ENCODE measurements at regions not wholly inside any gene's neighbourhood (a gene's known extent, or its start where the extent isn't known, plus 50 kb on each side); places are given as distances from the start of the nearest gene placed in this dataset.

DNA sequence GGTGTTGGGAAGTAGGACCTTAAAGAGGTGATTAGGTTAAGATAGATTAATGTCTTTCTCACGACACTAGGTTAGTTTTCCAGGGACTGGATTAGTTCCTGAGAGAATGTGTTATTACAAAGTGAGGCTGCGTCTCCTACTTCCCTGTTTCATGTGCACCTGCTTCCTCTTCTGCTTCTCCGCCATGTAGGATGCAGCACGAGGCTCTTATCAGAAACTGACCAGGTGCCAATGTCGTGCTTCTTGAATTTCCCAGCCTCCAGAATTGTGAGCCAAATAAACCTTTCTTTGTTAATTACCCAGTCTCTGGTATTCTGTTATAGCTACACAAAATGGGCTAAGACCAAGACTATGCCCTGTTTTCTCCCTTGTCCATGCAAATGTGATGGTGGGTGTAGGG is 152.2 kb upstream of the LMO4 start:
- TF ChIP-seq NRF1 (IDR thresholded peaks at IDR 0.05; ENCODE audit: low read depth, low read length) (no peak), CHD1 (IDR thresholded peaks at IDR 0.05; ENCODE audit: low read depth, low read length) (no peak), RAD21 (IDR thresholded peaks at IDR 0.05 in 1 of 2, conservative IDR thresholded peaks at IDR 0.05 in 1 of 2; ENCODE audit: low read depth in 2 of 2, low read length in 2 of 2) (no peak), CBX5 (IDR thresholded peaks at IDR 0.05; ENCODE audit: low read depth, low read length) (no peak), CREB1 (IDR thresholded peaks at IDR 0.05) (no peak), KDM1A (IDR thresholded peaks at IDR 0.05; ENCODE audit: borderline replicate concordance, low read length) (no peak), ZNF274 (IDR thresholded peaks at IDR 0.05; ENCODE audit: borderline replicate concordance, extremely low read depth, low read length) (no peak), RXRA (IDR thresholded peaks at IDR 0.05; ENCODE audit: insufficient read depth, low read depth, low read length) (no peak), RBBP5 (IDR thresholded peaks at IDR 0.05; ENCODE audit: borderline replicate concordance, low read depth, low read length) (no peak)
- TF ChIP-seq, protein P1, sequence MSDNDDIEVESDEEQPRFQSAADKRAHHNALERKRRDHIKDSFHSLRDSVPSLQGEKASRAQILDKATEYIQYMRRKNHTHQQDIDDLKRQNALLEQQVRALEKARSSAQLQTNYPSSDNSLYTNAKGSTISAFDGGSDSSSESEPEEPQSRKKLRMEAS (IDR thresholded peaks at IDR 0.05) = no peak
- TF ChIP-seq, protein P2, sequence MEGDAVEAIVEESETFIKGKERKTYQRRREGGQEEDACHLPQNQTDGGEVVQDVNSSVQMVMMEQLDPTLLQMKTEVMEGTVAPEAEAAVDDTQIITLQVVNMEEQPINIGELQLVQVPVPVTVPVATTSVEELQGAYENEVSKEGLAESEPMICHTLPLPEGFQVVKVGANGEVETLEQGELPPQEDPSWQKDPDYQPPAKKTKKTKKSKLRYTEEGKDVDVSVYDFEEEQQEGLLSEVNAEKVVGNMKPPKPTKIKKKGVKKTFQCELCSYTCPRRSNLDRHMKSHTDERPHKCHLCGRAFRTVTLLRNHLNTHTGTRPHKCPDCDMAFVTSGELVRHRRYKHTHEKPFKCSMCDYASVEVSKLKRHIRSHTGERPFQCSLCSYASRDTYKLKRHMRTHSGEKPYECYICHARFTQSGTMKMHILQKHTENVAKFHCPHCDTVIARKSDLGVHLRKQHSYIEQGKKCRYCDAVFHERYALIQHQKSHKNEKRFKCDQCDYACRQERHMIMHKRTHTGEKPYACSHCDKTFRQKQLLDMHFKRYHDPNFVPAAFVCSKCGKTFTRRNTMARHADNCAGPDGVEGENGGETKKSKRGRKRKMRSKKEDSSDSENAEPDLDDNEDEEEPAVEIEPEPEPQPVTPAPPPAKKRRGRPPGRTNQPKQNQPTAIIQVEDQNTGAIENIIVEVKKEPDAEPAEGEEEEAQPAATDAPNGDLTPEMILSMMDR (IDR thresholded peaks at IDR 0.05; ENCODE audit: control extremely low read depth in 1 of 3, insufficient read depth in 1 of 3, low read depth in 1 of 3, low read length in 3 of 3) = no peak
- TF ChIP-seq, protein P3, sequence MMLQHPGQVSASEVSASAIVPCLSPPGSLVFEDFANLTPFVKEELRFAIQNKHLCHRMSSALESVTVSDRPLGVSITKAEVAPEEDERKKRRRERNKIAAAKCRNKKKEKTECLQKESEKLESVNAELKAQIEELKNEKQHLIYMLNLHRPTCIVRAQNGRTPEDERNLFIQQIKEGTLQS (IDR thresholded peaks at IDR 0.05; ENCODE audit: insufficient read depth, low read depth, low read length) = no peak
